GM06990 (cell line): ENCODE measurements at regions not wholly inside any gene's neighbourhood (a gene's known extent, or its start where the extent isn't known, plus 50 kb on each side); places are given as distances from the start of the nearest gene placed in this dataset.

Experiments
- DNase-seq: peaks from one replicate; pipeline ENCODE4 v3.0.0-alpha.2; 2011; ENCODE audit not compliant: insufficient read length; ENCODE audit errors: extremely low read depth
- H3K27me3 ChIP-seq: replicated peaks from 2 replicates; pipeline ENCODE4 v1.6.0; 2011; ENCODE audit warnings: low read length; ENCODE audit not compliant: control insufficient read depth, insufficient read depth
- H3K36me3 ChIP-seq: 2 replicates; pipeline ENCODE4 v1.5.1; 2011; ENCODE audit warnings: low read length; ENCODE audit not compliant: control insufficient read depth, insufficient read depth
- H3K4me3 ChIP-seq: replicated peaks from 2 replicates; pipeline ENCODE4 v1.5.1; 2011; ENCODE audit warnings: low read depth, mild to moderate bottlenecking, control low read depth, low read length
- TF ChIP-seq, protein P1 (sequence below): IDR thresholded peaks from 2 replicates; pipeline ENCODE4 v1.5.1; 2011; ENCODE audit warnings: low read length, control low read depth, mild to moderate bottlenecking, inconsistent platforms; ENCODE audit not compliant: insufficient read depth, poor library complexity, severe bottlenecking

DNA sequence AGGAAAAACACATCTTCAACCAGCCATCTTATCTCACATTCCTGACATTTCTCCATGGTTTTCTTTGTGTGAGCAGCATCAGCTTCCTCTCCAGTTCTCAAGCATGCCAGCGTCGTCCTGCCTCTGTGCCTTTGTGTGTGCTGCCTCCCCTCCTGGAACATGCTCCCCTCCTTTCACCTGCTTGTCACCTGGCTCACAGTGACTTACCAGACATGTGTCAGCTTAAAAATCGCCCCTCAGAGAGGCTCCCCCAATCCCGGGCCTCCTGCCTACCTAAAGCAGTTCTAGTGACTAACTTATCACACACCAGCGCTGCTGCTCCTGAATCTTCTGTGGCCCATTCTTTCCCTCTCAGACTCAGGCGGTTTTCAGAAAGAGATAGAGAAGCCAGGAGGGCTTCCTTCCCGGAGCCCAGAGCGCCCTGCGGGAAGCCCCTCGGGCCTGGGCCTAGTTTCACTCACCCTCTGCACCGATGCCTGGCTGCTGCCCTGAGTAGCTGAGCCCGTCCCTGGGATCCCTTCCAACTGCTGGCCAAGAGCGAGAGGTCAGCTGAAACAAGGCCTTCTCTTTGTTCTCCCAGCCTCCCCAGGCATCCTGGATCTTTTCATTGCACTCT lies 51.1 kb upstream of the MVB12B start:
- Histone ChIP-seq H3K4me3 (no peak overlapping the region), H3K27me3 (no peaks in the 10 kb centered on the region; the same call in 1 of the 2 replicates), H3K36me3 (no peaks in the 10 kb centered on the region)
- TF ChIP-seq, protein P1, sequence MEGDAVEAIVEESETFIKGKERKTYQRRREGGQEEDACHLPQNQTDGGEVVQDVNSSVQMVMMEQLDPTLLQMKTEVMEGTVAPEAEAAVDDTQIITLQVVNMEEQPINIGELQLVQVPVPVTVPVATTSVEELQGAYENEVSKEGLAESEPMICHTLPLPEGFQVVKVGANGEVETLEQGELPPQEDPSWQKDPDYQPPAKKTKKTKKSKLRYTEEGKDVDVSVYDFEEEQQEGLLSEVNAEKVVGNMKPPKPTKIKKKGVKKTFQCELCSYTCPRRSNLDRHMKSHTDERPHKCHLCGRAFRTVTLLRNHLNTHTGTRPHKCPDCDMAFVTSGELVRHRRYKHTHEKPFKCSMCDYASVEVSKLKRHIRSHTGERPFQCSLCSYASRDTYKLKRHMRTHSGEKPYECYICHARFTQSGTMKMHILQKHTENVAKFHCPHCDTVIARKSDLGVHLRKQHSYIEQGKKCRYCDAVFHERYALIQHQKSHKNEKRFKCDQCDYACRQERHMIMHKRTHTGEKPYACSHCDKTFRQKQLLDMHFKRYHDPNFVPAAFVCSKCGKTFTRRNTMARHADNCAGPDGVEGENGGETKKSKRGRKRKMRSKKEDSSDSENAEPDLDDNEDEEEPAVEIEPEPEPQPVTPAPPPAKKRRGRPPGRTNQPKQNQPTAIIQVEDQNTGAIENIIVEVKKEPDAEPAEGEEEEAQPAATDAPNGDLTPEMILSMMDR: no peak
- no peak for DNase-seq

DNA sequence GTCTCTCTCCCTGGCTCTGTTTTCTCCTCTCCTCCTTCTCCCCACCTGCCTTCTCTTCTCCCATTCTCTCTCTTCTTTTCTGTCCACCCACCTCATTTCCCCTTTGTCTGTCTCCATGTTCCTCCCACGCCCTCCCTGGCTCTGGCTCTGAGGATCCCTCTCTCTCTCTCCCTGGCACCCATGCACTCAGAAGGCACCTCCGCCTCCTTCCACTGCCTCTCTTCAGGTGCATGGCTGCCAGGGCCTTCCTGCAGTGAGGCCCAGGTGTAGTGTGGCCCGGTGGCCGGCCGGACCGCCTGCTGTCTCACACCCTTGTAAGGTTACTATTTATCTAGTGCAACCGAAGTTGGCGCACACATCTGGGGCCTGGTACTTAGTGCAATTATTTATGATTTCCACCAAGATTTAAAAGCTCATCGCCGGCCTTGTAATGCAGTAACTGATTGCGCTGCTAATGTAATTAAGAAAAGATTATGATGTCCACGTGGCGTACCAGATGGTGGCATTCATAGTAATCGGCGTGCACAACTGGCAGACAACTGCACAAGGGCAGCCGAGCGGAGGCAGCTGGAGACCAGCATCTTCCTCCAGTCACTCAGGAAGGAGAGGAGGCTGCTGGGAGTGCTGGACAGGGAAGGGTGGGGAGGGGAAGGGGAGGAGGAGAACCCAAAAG lies 50.4 kb upstream of the MVB12B start:
- H3K4me3 ChIP-seq: no peak overlapping the region
- H3K36me3 ChIP-seq: no peaks in the 10 kb centered on the region
- no peak for DNase-seq
- TF ChIP-seq, protein P1: no peak
- no peaks in the 10 kb centered on the region; the same call in 1 of the 2 replicates for H3K27me3 ChIP-seq
